ENCODE measurements at regions not wholly inside any gene's neighbourhood (a gene's known extent, or its start where the extent isn't known, plus 50 kb on each side); places are given as distances from the start of the nearest gene placed in this dataset.
"Not testable (repeated sequence)": the region's sequence is repeated elsewhere in the genome, so short reads cannot be mapped to it uniquely, and the experiment has no call there.

GRCh38 chr6:110539277-110540019, 63.0 kb upstream of the SLC22A16 start:
- DNase-seq (ENCODE audit: low read depth); H3K4me3 ChIP-seq (ENCODE audit: low read depth, low read length): not testable (repeated sequence)

- DNase-seq (ENCODE audit: low read depth), result no peak
- H3K4me3 ChIP-seq (ENCODE audit: low read depth, low read length), result no peak overlapping the region
Measured at GRCh38 chr6:110538416-110539160, 62.2 kb upstream of the SLC22A16 start.

- peak; percentile 93 for DNase-seq (ENCODE audit: low read depth)
- H3K4me3 ChIP-seq (ENCODE audit: low read depth, low read length), result no peak overlapping the region
Measured at GRCh38 chr6:110537208-110538123, 61.1 kb upstream of the SLC22A16 start.

GRCh38 chr6:110534731-110535492, 58.5 kb upstream of the SLC22A16 start:
- DNase-seq (ENCODE audit: low read depth), result peak; percentile 56
- no peak overlapping the region for H3K4me3 ChIP-seq (ENCODE audit: low read depth, low read length)

GRCh38 chr6:110532431-110532830, 56.0 kb upstream of the SLC22A16 start:
- DNase-seq (ENCODE audit: low read depth), result peak; percentile 13
- no peak overlapping the region for H3K4me3 ChIP-seq (ENCODE audit: low read depth, low read length)

GRCh38 chr6:110530671-110531070, 54.3 kb upstream of the SLC22A16 start:
- no peak for DNase-seq (ENCODE audit: low read depth)
- no peak overlapping the region for H3K4me3 ChIP-seq (ENCODE audit: low read depth, low read length)

GRCh38 chr6:110529907-110530306, 53.5 kb upstream of the SLC22A16 start:
- no peak overlapping the region for H3K4me3 ChIP-seq (ENCODE audit: low read depth, low read length)

GRCh38 chr6:110529355-110529754, 52.9 kb upstream of the SLC22A16 start:
- H3K4me3 ChIP-seq (ENCODE audit: low read depth, low read length), result no peak overlapping the region
- peak; percentile 72 for DNase-seq (ENCODE audit: low read depth)

More at GRCh38 chr6:110529907-110530306, 53.5 kb upstream of the SLC22A16 start:
- DNase-seq (ENCODE audit: low read depth), result peak; percentile 29

GRCh38 chr6:110528930-110529325, 52.5 kb upstream of the SLC22A16 start:
- no peak for DNase-seq (ENCODE audit: low read depth)
- H3K4me3 ChIP-seq (ENCODE audit: low read depth, low read length), result no peak overlapping the region

- H3K4me3 ChIP-seq (ENCODE audit: low read depth, low read length), result no peak overlapping the region
- peak; percentile 51 for DNase-seq (ENCODE audit: low read depth)
Measured at GRCh38 chr6:110528101-110528929, 51.9 kb upstream of the SLC22A16 start.

- DNase-seq (ENCODE audit: low read depth), result no peak
- no peak overlapping the region for H3K4me3 ChIP-seq (ENCODE audit: low read depth, low read length)
Measured at GRCh38 chr6:110527516-110527915, 51.1 kb upstream of the SLC22A16 start.

- no peak for DNase-seq (ENCODE audit: low read depth)
- H3K4me3 ChIP-seq (ENCODE audit: low read depth, low read length), result no peak overlapping the region
Measured at GRCh38 chr6:110526726-110527125, 50.3 kb upstream of the SLC22A16 start.
